Activated CD4-positive, alpha-beta memory T cell treated with anti-CD3 and anti-CD28 coated beads, Interleukin-2, amount 10 ng/mL, durations not matched to agents 7 days and 5 days (primary cell): ENCODE measurements at regions not wholly inside any gene's neighbourhood (a gene's known extent, or its start where the extent isn't known, plus 50 kb on each side); places are given as distances from the start of the nearest gene placed in this dataset.

ENCODE experiments used
- CTCF ChIA-PET: fragments of 350-600 bp; sonication (Branson Sonifier 250); formaldehyde crosslinking; loops from one replicate; lab custom pipeline; 2021; ENCODE audit warnings: antibody characterized with exemption, inconsistent platforms; lab: Charles Lee
- POLR2A ChIA-PET: fragments of 350-600 bp; sonication (Branson Sonifier 250); formaldehyde crosslinking; loops from one replicate; lab custom pipeline; 2021; ENCODE audit warnings: antibody characterized with exemption; lab: Charles Lee
- DNase-seq: peaks from one replicate; pipeline ENCODE4 v3.0.0-alpha.2; 2020
- H3K27ac Mint-ChIP-seq: one replicate; pipeline ENCODE4 v1.8.0; 2021; ENCODE audit warnings: mild to moderate bottlenecking, mixed read lengths
- H3K27me3 Mint-ChIP-seq: one replicate; pipeline ENCODE4 v1.8.0; 2021; ENCODE audit warnings: mixed read lengths
- H3K36me3 Mint-ChIP-seq: one replicate; pipeline ENCODE4 v1.8.0; 2021; ENCODE audit warnings: low read depth, mixed read lengths
- H3K4me1 Mint-ChIP-seq: one replicate; pipeline ENCODE4 v1.8.0; 2021; ENCODE audit warnings: mixed read lengths
- H3K4me3 Mint-ChIP-seq: one replicate; pipeline ENCODE4 v1.8.0; 2021; ENCODE audit warnings: mild to moderate bottlenecking, mixed read lengths
- H3K9me3 Mint-ChIP-seq: one replicate; pipeline ENCODE4 v1.8.0; 2021; ENCODE audit warnings: mixed read lengths

DNA sequence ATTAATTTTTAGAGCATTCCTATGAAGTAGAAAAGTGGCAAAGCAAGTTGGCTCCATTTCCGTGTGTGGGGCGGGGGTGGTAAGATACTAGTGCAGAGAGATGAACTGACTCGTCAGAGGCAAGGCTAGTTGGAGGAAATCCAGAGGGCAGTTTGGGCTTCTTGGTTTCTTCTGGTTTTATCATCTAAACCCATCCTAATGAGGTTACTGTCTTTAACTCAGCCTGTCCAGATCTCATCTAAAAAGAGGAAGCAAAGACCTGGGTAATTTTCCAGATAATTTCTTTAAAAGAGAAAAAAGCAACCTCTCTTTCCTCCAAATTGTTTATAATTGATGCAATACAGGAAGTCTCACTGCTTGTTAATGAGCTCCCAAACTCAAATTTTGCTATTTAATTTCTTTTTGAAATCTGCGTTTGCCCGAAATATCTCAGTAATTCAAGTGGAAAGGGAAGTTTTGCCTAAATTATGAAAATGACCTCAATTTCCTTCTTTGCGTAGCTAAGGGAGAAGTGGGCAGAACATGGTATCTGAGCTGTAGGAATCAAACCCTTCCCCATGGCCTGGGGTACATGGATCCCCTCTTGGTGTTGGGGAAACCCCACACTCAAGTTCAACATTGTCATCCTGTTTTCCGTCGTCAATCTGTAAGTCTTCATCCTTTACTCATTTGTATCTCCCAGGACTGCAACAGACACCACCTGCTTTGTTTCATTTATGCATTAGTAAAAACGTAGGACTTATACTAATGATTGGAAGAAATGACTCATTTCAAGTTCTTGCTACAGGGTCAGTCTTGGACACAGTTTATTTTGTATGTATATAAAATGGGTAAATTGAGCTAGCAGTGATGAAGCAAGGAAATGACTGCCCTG is 89.1 kb upstream of the KLF7 start:
- ChIA-PET POLR2A (no interaction called here), CTCF (no interaction called here)
- Mint-ChIP-seq H3K4me3 (no peak overlapping the region), H3K36me3 (no peaks in the 10 kb centered on the region), H3K27me3 (peaks cover 6% of the 10 kb centered on the region), H3K9me3 (no peaks in the 10 kb centered on the region), H3K27ac (no peak overlapping the region), H3K4me1 (peaks cover 45% of the 10 kb centered on the region)
- no peak for DNase-seq

DNA sequence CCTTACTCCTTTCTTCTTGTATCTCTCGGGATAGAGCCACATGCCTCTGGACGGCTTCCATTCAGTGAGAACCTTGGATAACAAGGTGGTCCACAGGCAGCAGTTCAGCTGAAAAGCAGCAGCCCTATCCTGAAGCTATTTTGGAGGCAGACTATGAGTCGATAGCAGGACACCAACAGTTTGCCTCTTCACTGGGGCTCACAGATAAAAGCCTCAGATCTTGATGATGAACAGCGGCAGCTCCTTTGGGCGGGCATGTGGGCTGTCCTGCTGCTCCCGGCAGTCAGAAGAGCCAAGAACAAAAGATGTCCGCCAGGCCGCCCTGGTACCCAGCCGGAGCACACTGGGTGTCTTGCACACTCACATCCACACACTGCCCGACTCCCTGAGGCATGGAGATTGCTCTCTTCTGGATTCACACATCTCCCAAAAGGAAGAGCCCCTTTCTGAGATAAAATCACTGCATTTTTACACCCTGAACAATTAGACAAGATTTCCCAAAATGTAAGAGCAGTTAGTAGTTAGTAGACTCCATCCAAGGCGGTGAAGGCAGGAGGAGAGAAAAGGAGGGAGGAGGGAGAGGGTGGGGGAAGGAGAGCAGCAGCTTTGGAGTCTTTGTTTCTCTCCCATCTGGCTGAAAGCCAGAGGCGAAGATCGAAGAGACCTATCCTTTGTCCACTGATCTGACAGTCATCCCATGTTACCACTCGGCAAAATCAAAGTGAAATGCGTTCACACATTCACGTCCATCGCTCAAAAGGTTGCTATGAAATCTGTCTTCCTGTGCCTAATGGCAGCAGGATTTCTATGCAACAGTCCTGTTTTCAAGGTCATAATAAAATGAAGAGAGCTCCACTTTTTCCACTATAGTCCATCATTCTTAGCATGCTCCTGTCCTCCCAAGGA is 90.1 kb upstream of the KLF7 start:
- no peak overlapping the region for H3K27ac Mint-ChIP-seq
- ChIA-PET CTCF (no interaction called here), POLR2A (no interaction called here)
- H3K4me1 Mint-ChIP-seq = peaks cover 36% of the 10 kb centered on the region
- no peaks in the 10 kb centered on the region for H3K9me3 Mint-ChIP-seq
- H3K36me3 Mint-ChIP-seq = no peaks in the 10 kb centered on the region
- no peak overlapping the region for H3K4me3 Mint-ChIP-seq
- no peak for DNase-seq
- peaks cover 6% of the 10 kb centered on the region for H3K27me3 Mint-ChIP-seq

DNA sequence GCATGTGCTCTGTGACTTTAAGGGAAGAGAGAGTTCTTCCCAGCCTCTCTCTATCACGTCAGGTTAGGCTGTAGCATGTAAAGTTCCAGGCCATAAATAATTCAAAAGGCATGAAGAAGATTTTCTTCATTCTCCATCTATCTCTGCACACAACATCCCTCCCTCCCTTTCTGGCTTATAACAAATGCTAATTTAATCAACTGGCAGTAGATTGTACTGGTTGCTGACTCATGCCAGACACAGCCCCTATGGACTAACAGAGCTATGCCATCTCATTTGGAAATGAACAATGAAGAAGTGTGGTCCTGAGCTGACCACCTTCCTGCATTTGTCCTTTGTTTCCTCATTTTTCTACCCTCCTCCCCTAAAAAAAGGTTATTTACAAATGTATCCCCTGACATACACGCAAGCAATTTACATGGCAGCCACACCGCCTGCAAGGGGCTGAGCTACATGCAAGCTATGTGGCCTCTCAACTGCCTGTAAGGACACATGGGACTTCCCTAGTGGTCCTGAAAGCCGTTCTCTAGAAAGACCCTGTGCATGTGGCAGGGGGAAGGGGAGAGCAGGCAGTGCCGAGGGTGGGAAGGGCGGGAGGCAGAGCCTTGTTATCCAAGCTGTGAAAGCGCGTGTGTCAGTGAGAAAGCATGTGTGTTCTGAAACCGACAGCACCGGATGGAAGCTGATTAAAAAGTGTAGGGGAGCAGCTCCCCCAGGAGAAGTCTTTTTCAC is 90.9 kb upstream of the KLF7 start:
- CTCF ChIA-PET = no interaction called here
- Mint-ChIP-seq H3K27me3 (peaks cover 6% of the 10 kb centered on the region), H3K36me3 (no peaks in the 10 kb centered on the region)

DNA sequence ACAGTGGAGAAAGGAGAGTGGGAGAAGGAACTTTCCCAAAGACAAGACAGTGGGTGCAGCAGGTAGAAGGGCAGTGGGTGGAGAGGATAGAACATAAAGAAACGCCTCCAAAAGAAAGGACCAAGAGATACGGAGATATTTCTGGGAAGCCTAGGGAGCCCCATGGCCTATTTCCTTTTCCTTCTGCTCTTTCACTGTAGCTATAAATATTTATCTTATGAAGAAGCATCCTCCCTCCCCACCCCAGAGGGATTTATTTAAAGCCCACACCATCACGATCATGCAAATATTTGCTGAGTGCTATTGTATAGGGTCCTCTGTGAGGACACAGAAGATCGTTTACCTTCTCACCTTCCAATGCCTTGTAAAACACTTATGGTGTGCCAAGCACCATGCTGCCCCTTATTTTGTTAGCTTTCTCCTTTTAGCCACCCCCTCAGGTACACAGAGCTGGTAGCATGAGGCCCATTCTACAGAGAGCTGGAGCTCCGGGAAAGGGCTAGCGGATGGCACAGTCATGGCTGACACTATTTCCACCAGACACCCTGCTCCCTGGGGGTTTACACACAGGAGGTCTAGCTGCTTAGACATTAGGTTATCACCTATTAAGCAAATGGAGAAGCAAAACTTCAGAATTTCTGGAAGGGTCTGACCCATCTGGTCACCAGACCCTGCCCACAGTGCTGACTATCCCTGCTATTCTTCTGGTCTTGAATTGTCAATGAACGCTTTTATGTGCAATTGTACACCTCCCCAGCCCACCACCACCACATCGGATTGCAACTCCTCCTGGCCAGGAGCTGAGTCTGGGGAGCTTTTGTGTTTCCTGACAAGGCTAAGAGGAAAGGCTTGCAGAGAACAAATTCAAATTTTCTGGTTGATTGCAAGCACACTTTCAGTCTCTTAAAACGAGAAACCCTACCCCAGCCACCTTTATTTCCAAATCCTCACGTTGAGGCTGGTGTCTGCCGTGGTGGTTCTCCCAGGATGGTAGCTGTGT is 91.8 kb upstream of the KLF7 start:
- Mint-ChIP-seq H3K27ac (no peak overlapping the region), H3K4me3 (no peak overlapping the region), H3K36me3 (no peaks in the 10 kb centered on the region), H3K27me3 (peaks cover 6% of the 10 kb centered on the region), H3K4me1 (peaks cover 19% of the 10 kb centered on the region), H3K9me3 (no peaks in the 10 kb centered on the region)
- POLR2A ChIA-PET = no interaction called here
- CTCF ChIA-PET = no interaction called here
- no peak for DNase-seq

More for the DNA sequence above, 90.9 kb upstream of the KLF7 start:
- H3K27ac Mint-ChIP-seq = no peak overlapping the region
- POLR2A ChIA-PET = no interaction called here
- no peak overlapping the region for H3K4me3 Mint-ChIP-seq
- H3K4me1 Mint-ChIP-seq = peaks cover 28% of the 10 kb centered on the region
- H3K9me3 Mint-ChIP-seq = no peaks in the 10 kb centered on the region
- no peak for DNase-seq

DNA sequence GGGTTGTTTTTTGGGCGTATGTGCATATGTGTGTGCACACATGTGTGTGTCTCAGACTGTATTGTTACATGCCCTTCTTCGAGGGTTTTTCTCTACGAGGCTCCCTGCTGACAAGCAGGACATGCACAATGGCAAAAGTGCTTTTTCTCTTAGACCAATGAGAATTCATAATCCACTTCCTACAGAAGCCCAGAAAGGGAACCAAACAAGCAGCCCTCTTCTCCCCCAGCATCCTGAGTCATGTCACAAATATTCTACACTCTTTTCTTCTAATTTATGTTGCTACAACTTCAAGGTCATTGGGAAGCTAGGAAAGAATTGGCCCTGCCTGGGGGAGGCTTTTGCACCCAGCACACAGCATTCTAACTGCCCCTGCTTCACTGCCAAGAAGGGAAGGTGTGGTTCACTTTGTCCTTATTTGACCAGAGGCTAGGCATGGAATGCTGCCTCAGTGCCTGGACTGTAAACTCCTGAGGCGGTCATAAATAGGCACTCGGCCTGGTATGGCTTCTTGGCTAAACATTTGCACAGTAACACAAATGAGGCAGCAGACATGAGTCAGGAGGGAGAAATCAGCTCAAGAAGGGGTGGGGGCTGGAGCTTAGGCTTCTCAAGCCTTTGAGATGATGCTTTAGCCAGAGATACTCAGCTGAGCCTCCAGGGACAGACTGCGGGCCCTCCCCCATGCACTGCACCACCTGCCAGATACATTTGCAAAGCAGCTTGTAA is 92.7 kb upstream of the KLF7 start:
- Mint-ChIP-seq H3K36me3 (no peaks in the 10 kb centered on the region), H3K27ac (no peak overlapping the region), H3K4me1 (peaks cover 15% of the 10 kb centered on the region), H3K27me3 (peaks cover 6% of the 10 kb centered on the region), H3K9me3 (no peaks in the 10 kb centered on the region), H3K4me3 (no peak overlapping the region)
- CTCF ChIA-PET = no interaction called here
- POLR2A ChIA-PET = no interaction called here
- DNase-seq = no peak

GRCh38 chr2:207260021-207260420 is 94.3 kb upstream of the KLF7 start:
- ChIA-PET POLR2A (no interaction called here), CTCF (no interaction called here)
- no peak for DNase-seq
- Mint-ChIP-seq H3K36me3 (no peaks in the 10 kb centered on the region), H3K4me3 (no peak overlapping the region), H3K4me1 (peaks cover 5% of the 10 kb centered on the region), H3K27ac (no peak overlapping the region), H3K27me3 (peaks cover 5% of the 10 kb centered on the region), H3K9me3 (no peaks in the 10 kb centered on the region)

- H3K27me3 Mint-ChIP-seq = no peaks in the 10 kb centered on the region
- H3K36me3 Mint-ChIP-seq = no peaks in the 10 kb centered on the region
- ChIA-PET POLR2A (no interaction called here), CTCF (no interaction called here)
- H3K9me3 Mint-ChIP-seq = no peaks in the 10 kb centered on the region
- no peak overlapping the region for H3K4me3 Mint-ChIP-seq
- H3K27ac Mint-ChIP-seq = no peak overlapping the region
- no peaks in the 10 kb centered on the region for H3K4me1 Mint-ChIP-seq
- no peak for DNase-seq
These were observed 95.2 kb upstream of the KLF7 start for GRCh38 chr2:207260947-207261346.

- ChIA-PET CTCF (no interaction called here), POLR2A (no interaction called here)
- DNase-seq = no peak
- no peaks in the 10 kb centered on the region for H3K36me3 Mint-ChIP-seq
- no peaks in the 10 kb centered on the region for H3K27me3 Mint-ChIP-seq
- no peak overlapping the region for H3K27ac Mint-ChIP-seq
- H3K9me3 Mint-ChIP-seq = no peaks in the 10 kb centered on the region
- H3K4me3 Mint-ChIP-seq = no peak overlapping the region
- H3K4me1 Mint-ChIP-seq = no peaks in the 10 kb centered on the region
These were observed 98.6 kb upstream of the KLF7 start for GRCh38 chr2:207264310-207264709.

- Mint-ChIP-seq H3K4me3 (no peak overlapping the region), H3K36me3 (no peaks in the 10 kb centered on the region)
These were observed 99.6 kb upstream of the KLF7 start for GRCh38 chr2:207265332-207265731.

GRCh38 chr2:207265869-207266268 is 100.1 kb upstream of the KLF7 start:
- ChIA-PET CTCF (no interaction called here), POLR2A (no interaction called here)
- H3K36me3 Mint-ChIP-seq = no peaks in the 10 kb centered on the region

More at GRCh38 chr2:207265332-207265731, 99.6 kb upstream of the KLF7 start:
- H3K27me3 Mint-ChIP-seq = no peaks in the 10 kb centered on the region
- H3K9me3 Mint-ChIP-seq = no peaks in the 10 kb centered on the region
- no peak overlapping the region for H3K27ac Mint-ChIP-seq
- CTCF ChIA-PET = no interaction called here
- no peak for DNase-seq
- no peaks in the 10 kb centered on the region for H3K4me1 Mint-ChIP-seq
- POLR2A ChIA-PET = no interaction called here

GRCh38 chr2:207266648-207267047 is 100.9 kb upstream of the KLF7 start:
- Mint-ChIP-seq H3K27ac (no peak overlapping the region), H3K27me3 (no peaks in the 10 kb centered on the region), H3K4me1 (no peaks in the 10 kb centered on the region), H3K4me3 (no peak overlapping the region), H3K9me3 (no peaks in the 10 kb centered on the region), H3K36me3 (no peaks in the 10 kb centered on the region)
- CTCF ChIA-PET = no interaction called here
- POLR2A ChIA-PET = no interaction called here
- DNase-seq = no peak

More at GRCh38 chr2:207265869-207266268, 100.1 kb upstream of the KLF7 start:
- H3K9me3 Mint-ChIP-seq = no peaks in the 10 kb centered on the region
- no peak overlapping the region for H3K27ac Mint-ChIP-seq
- H3K27me3 Mint-ChIP-seq = no peaks in the 10 kb centered on the region
- no peaks in the 10 kb centered on the region for H3K4me1 Mint-ChIP-seq
- no peak for DNase-seq
- H3K4me3 Mint-ChIP-seq = no peak overlapping the region

DNA sequence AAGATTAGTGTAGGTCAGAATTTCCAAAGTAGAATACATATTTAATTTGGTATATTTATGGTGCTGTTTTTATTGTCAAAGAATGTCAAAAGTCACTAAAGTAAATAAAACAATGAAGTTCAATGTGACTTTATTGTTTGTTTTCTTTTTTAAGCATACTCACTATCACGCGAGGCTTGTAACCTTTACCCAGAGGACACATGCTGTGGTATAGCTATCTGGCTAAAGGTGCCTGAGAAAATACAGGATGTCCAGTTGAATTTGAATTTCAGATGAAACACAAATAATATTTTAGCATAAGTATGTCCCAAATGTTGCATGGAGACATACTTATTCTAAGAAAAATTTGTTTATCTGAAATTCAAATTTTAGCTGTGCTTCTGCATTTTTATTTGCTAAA is 103.3 kb upstream of the KLF7 start:
- ChIA-PET POLR2A (no interaction called here), CTCF (no interaction called here)
- Mint-ChIP-seq H3K27ac (no peak overlapping the region), H3K36me3 (no peaks in the 10 kb centered on the region), H3K4me1 (no peaks in the 10 kb centered on the region), H3K9me3 (no peaks in the 10 kb centered on the region), H3K4me3 (no peak overlapping the region), H3K27me3 (no peaks in the 10 kb centered on the region)
- DNase-seq = no peak
